ENCODE measurements at regions not wholly inside any gene's neighbourhood (a gene's known extent, or its start where the extent isn't known, plus 50 kb on each side); places are given as distances from the start of the nearest gene placed in this dataset.

GRCh38 chr2:220123751-220124150 lies 496.3 kb downstream of the SLC4A3 start:
- Histone ChIP-seq H3K4me3 (ENCODE audit: low read length, poor library complexity, severe bottlenecking) (no peak overlapping the region), H3K9me3 (ENCODE audit: insufficient read depth, low read depth, low read length) (0 out of 2 replicates have a peak, but pooled peaks cover 1% of the 10 kb centered on the region), H3K36me3 (ENCODE audit: insufficient read depth, low read length) (no peaks in the 10 kb centered on the region), H3K4me2 (ENCODE audit: low read depth, low read length, poor library complexity, severe bottlenecking) (no peak overlapping the region), H3K27me3 (ENCODE audit: insufficient read depth, low read length, poor library complexity, severe bottlenecking) (no peaks in the 10 kb centered on the region), H3K9ac (ENCODE audit: low read depth, low read length, poor library complexity, severe bottlenecking) (no peak overlapping the region), H3K79me2 (ENCODE audit: insufficient read depth, low read length) (no peaks in the 10 kb centered on the region), H4K20me1 (ENCODE audit: insufficient read depth, low read length, poor library complexity, severe bottlenecking) (no peaks in the 10 kb centered on the region), H3K4me1 (ENCODE audit: insufficient read depth, low read length, poor library complexity, severe bottlenecking) (no peaks in the 10 kb centered on the region), H2AFZ (ENCODE audit: low read length) (no peak overlapping the region), H3F3A (ENCODE audit: low read depth) (no peaks in the 10 kb centered on the region), H3K9me2 (replicated peaks; ENCODE audit: low read depth, low read length) (no peaks in the 10 kb centered on the region)
- no peak for TF ChIP-seq CTCF (conservative IDR thresholded peaks at IDR 0.05; ENCODE audit: low read length)
- no peak for TF ChIP-seq EZH2phosphoT487 (IDR thresholded peaks at IDR 0.05; ENCODE audit: borderline replicate concordance)

DNA sequence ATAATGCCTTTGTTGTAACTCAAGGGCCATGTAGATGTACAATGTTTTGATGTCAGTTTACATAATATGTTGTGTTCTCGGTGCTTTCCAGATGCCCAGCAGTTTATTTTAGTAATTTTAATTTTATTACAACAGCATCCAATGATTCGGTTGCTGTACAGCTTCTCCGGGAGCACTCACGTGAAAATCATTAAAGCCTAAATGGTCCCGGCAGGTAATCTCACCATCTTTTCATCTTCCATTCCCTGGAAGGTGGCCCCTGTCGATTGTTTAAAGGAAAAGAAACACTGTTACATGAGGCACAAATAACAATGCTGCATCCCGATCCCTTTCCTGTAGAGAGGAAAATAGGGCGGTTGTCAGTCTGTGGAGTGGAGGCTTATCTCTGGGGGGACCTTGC lies 498.1 kb downstream of the SLC4A3 start:
- TF ChIP-seq EZH2phosphoT487 (IDR thresholded peaks at IDR 0.05; ENCODE audit: borderline replicate concordance) (no peak), CTCF (conservative IDR thresholded peaks at IDR 0.05; ENCODE audit: low read length) (no peak)
- H3K9ac ChIP-seq (ENCODE audit: low read depth, low read length, poor library complexity, severe bottlenecking): no peak overlapping the region
- H3K27me3 ChIP-seq (ENCODE audit: insufficient read depth, low read length, poor library complexity, severe bottlenecking): no peaks in the 10 kb centered on the region

DNA sequence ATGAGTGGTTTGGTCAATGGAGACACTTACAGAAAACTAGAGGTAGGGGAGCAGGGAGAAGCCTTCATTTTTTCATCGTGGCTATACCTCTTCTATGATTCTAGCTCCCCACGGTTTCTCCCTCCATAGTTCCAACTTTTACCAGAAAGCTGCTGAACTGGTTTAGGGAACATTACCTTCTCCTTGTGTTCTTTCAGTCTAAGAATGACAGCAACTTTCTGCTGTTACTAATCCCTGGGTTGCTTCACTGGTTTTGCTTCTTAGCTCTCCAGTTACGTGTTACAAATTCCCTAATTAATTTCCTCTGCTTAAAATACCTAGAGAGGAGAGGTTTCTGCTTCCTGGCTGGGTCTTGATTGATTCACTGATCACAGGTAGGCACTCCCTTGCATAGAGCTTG lies 499.9 kb downstream of the SLC4A3 start:
- no peak overlapping the region for H2AFZ ChIP-seq (ENCODE audit: low read length)
- no peaks in the 10 kb centered on the region for H3K27me3 ChIP-seq (ENCODE audit: insufficient read depth, low read length, poor library complexity, severe bottlenecking)
- no peaks in the 10 kb centered on the region for H3K79me2 ChIP-seq (ENCODE audit: insufficient read depth, low read length)
- H3K4me2 ChIP-seq (ENCODE audit: low read depth, low read length, poor library complexity, severe bottlenecking): no peak overlapping the region
- H3F3A ChIP-seq (ENCODE audit: low read depth): no peaks in the 10 kb centered on the region
- 0 out of 2 replicates have a peak, but pooled peaks cover 4% of the 10 kb centered on the region for H3K9me3 ChIP-seq (ENCODE audit: insufficient read depth, low read depth, low read length)
- TF ChIP-seq CTCF (conservative IDR thresholded peaks at IDR 0.05; ENCODE audit: low read length): no peak
- TF ChIP-seq EZH2phosphoT487 (IDR thresholded peaks at IDR 0.05; ENCODE audit: borderline replicate concordance): no peak
- no peak overlapping the region for H3K4me3 ChIP-seq (ENCODE audit: low read length, poor library complexity, severe bottlenecking)
- H4K20me1 ChIP-seq (ENCODE audit: insufficient read depth, low read length, poor library complexity, severe bottlenecking): no peaks in the 10 kb centered on the region
- H3K4me1 ChIP-seq (ENCODE audit: insufficient read depth, low read length, poor library complexity, severe bottlenecking): no peaks in the 10 kb centered on the region
- H3K9me2 ChIP-seq (replicated peaks; ENCODE audit: low read depth, low read length): no peaks in the 10 kb centered on the region
- no peak overlapping the region for H3K9ac ChIP-seq (ENCODE audit: low read depth, low read length, poor library complexity, severe bottlenecking)
- no peaks in the 10 kb centered on the region for H3K36me3 ChIP-seq (ENCODE audit: insufficient read depth, low read length)

More for the DNA sequence above, 498.1 kb downstream of the SLC4A3 start:
- H3K9me3 ChIP-seq (ENCODE audit: insufficient read depth, low read depth, low read length): 0 out of 2 replicates have a peak, but pooled peaks cover 4% of the 10 kb centered on the region
- no peaks in the 10 kb centered on the region for H3K9me2 ChIP-seq (replicated peaks; ENCODE audit: low read depth, low read length)
- H3K4me1 ChIP-seq (ENCODE audit: insufficient read depth, low read length, poor library complexity, severe bottlenecking): no peaks in the 10 kb centered on the region
- no peak overlapping the region for H3K4me3 ChIP-seq (ENCODE audit: low read length, poor library complexity, severe bottlenecking)
- H3F3A ChIP-seq (ENCODE audit: low read depth): no peaks in the 10 kb centered on the region
- H3K4me2 ChIP-seq (ENCODE audit: low read depth, low read length, poor library complexity, severe bottlenecking): no peak overlapping the region
- no peak overlapping the region for H2AFZ ChIP-seq (ENCODE audit: low read length)
- H4K20me1 ChIP-seq (ENCODE audit: insufficient read depth, low read length, poor library complexity, severe bottlenecking): no peaks in the 10 kb centered on the region
- H3K79me2 ChIP-seq (ENCODE audit: insufficient read depth, low read length): no peaks in the 10 kb centered on the region
- no peaks in the 10 kb centered on the region for H3K36me3 ChIP-seq (ENCODE audit: insufficient read depth, low read length)

Measured in Loucy (cell line).